Immature natural killer cell (primary cell): ENCODE measurements at regions not wholly inside any gene's neighbourhood (a gene's known extent, or its start where the extent isn't known, plus 50 kb on each side); places are given as distances from the start of the nearest gene placed in this dataset.

Experiments used
- DNase-seq, 3 donors: peaks; one replicate each; pipeline ENCODE4 v3.0.0; 2022; ENCODE audit warnings: mixed read lengths in 1 of 3
- H3K27ac Mint-ChIP-seq, 6 donors: one replicate each; pipeline ENCODE4 v1.8.0; 2020; ENCODE audit warnings: mixed read lengths in 6 of 6, mild to moderate bottlenecking in 5 of 6, inconsistent platforms in 4 of 6, moderate library complexity in 3 of 6
- H3K27me3 Mint-ChIP-seq, 3 donors: one replicate each; pipeline ENCODE4 v1.8.0; 2020 to 2021; ENCODE audit warnings: low read depth in 3 of 3, mild to moderate bottlenecking in 3 of 3, mixed read lengths in 3 of 3, moderate library complexity in 3 of 3, inconsistent platforms in 1 of 3
- H3K36me3 Mint-ChIP-seq, 3 donors: one replicate each; pipeline ENCODE4 v1.8.0; 2020; ENCODE audit warnings: mixed read lengths in 3 of 3, inconsistent platforms in 2 of 3, mild to moderate bottlenecking in 2 of 3
- H3K4me1 Mint-ChIP-seq, 2 donors: one replicate each; pipeline ENCODE4 v1.8.0; 2020; ENCODE audit warnings: inconsistent platforms in 2 of 2, mild to moderate bottlenecking in 2 of 2, mixed read lengths in 2 of 2, moderate library complexity in 1 of 2
- H3K4me3 Mint-ChIP-seq, 5 donors: one replicate each; pipeline ENCODE4 v1.8.0; 2020; ENCODE audit warnings: mild to moderate bottlenecking in 5 of 5, mixed read lengths in 5 of 5, inconsistent platforms in 3 of 5, moderate library complexity in 3 of 5
- H3K9me3 Mint-ChIP-seq, 6 donors: one replicate each; pipeline ENCODE4 v1.8.0; 2020; ENCODE audit warnings: mild to moderate bottlenecking in 6 of 6, mixed read lengths in 6 of 6, inconsistent platforms in 4 of 6, moderate library complexity in 3 of 6

- H3K27ac Mint-ChIP-seq = no peak overlapping the region
- H3K4me3 Mint-ChIP-seq = no peak overlapping the region
- no peaks in the 10 kb centered on the region for H3K4me1 Mint-ChIP-seq
- H3K9me3 Mint-ChIP-seq = peaks cover 0 to 7% (median 0%) of the 10 kb centered on the region in 6 donors
- DNase-seq = no peak
- peaks cover 0 to 3% (median 0%) of the 10 kb centered on the region in 3 donors for H3K27me3 Mint-ChIP-seq
- no peaks in the 10 kb centered on the region for H3K36me3 Mint-ChIP-seq
These were observed 643.8 kb downstream of the SORCS1 start for GRCh38 chr10:106520698-106521097.

DNA sequence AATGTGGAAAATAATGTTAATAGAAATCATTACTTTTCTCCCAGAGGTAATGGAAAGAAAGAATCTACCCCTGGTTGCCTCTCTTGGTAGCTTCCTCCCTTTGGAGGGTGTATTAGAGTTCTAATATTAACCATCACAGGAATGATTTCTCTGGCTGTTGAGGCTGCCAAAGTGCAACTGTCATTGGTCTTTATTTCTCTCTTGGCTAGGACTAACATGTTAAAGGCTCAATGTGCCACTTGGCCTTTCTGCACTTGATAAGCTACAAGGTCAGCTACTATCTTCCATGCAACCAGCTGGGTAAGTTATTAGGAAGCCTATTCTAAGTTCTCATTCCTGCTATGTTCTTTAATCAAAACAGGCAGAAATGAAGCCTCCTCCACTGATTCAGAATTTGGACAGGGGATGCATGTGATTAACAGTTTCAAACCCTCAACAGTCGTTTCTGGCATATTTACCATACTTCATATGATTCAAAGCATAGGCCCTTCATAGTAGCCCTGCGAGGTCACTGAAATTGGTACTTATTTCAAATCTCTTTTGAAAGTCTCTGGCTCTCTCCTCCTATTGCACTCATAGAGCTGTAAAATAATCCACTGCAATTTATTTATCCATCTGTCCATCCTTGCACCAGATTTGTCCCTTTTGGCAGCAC, 645.0 kb downstream of the SORCS1 start:
- H3K27ac Mint-ChIP-seq = no peak overlapping the region
- peaks cover 0 to 3% (median 0%) of the 10 kb centered on the region in 3 donors for H3K27me3 Mint-ChIP-seq
- no peak for DNase-seq
- peaks cover 0 to 8% (median 1%) of the 10 kb centered on the region in 6 donors for H3K9me3 Mint-ChIP-seq
- no peaks in the 10 kb centered on the region for H3K36me3 Mint-ChIP-seq
- no peaks in the 10 kb centered on the region for H3K4me1 Mint-ChIP-seq
- no peak overlapping the region for H3K4me3 Mint-ChIP-seq

DNA sequence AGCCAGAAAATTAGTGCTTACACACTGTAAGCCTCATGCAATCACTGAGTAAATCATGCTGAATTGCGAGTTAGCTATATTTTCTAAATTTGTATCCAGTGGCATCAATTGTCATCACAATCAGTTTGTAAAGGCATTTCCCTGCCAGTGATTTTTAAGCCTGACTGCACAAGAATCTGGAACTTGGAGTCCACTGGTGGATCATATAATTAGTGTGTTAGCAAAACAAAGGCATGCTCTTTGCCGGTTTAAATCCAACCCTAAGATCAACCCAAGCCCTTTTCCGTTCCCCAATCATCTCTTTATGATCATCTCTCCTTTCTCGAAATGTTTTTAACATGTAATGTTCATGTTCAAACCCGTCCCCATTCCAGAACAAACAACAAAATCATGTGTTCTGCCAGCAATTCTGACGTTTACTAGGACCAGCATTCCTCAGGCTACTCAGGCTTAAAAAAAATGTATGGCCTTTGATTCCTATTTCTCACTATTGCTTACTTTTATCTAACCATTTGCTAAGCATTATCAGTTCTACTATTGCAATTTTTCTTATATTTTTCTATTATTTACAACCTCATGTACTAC, 649.2 kb downstream of the SORCS1 start:
- no peaks in the 10 kb centered on the region for H3K4me1 Mint-ChIP-seq

GRCh38 chr10:106513352-106513771, 651.1 kb downstream of the SORCS1 start:
- no peak for DNase-seq
- no peak overlapping the region for H3K27ac Mint-ChIP-seq
- H3K4me1 Mint-ChIP-seq = no peaks in the 10 kb centered on the region
- H3K36me3 Mint-ChIP-seq = no peaks in the 10 kb centered on the region
- peaks cover 2 to 12% (median 3%) of the 10 kb centered on the region in 6 donors for H3K9me3 Mint-ChIP-seq
- H3K27me3 Mint-ChIP-seq = peaks cover 0 to 2% (median 0%) of the 10 kb centered on the region in 3 donors
- no peak overlapping the region for H3K4me3 Mint-ChIP-seq

More for the DNA sequence above, 649.2 kb downstream of the SORCS1 start:
- Mint-ChIP-seq H3K4me3 (no peak overlapping the region), H3K27ac (no peak overlapping the region), H3K9me3 (peaks cover 0 to 12% (median 1%) of the 10 kb centered on the region in 6 donors), H3K36me3 (no peaks in the 10 kb centered on the region), H3K27me3 (peaks cover 0 to 2% (median 0%) of the 10 kb centered on the region in 3 donors)
- no peak for DNase-seq

DNA sequence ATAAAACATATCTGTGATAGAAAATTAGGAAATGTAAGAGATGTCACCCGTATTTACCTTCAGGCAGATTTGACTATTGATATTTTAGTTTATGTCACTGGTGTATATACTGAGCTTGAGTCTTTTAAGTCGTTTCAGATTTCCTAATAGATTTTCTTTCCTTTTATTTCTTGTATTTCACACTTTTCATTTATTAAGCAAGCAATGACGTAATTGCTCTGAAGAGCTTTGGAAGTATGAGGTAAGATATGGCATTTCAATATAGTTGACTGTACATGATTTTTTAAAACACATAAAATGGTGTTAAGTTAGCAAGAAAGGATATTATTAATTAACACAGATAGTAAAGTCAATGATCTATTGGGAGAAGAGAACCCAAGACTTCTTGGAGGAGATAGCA, 652.6 kb downstream of the SORCS1 start:
- no peaks in the 10 kb centered on the region for H3K36me3 Mint-ChIP-seq
- H3K27ac Mint-ChIP-seq = no peak overlapping the region
- DNase-seq = no peak
- H3K4me1 Mint-ChIP-seq = no peaks in the 10 kb centered on the region
- no peak overlapping the region for H3K4me3 Mint-ChIP-seq
- H3K27me3 Mint-ChIP-seq = no peaks in the 10 kb centered on the region
- peaks cover 2 to 19% (median 3%) of the 10 kb centered on the region in 6 donors for H3K9me3 Mint-ChIP-seq

GRCh38 chr10:106508950-106509349, 655.6 kb downstream of the SORCS1 start:
- no peaks in the 10 kb centered on the region for H3K4me1 Mint-ChIP-seq
- no peaks in the 10 kb centered on the region for H3K27me3 Mint-ChIP-seq
- no peak overlapping the region for H3K4me3 Mint-ChIP-seq
- no peaks in the 10 kb centered on the region for H3K36me3 Mint-ChIP-seq
- H3K9me3 Mint-ChIP-seq = peaks cover 2 to 22% (median 5%) of the 10 kb centered on the region in 6 donors
- H3K27ac Mint-ChIP-seq = no peak overlapping the region
- DNase-seq = no peak

GRCh38 chr10:106506526-106507283, 657.8 kb downstream of the SORCS1 start:
- no peak for DNase-seq
- Mint-ChIP-seq H3K9me3 (peaks cover 4 to 34% (median 8%) of the 10 kb centered on the region in 6 donors), H3K27me3 (peaks cover 0 to 2% (median 0%) of the 10 kb centered on the region in 3 donors), H3K4me3 (no peak overlapping the region), H3K27ac (no peak overlapping the region), H3K4me1 (no peaks in the 10 kb centered on the region), H3K36me3 (no peaks in the 10 kb centered on the region)

GRCh38 chr10:106504536-106504935, 660.0 kb downstream of the SORCS1 start:
- H3K27me3 Mint-ChIP-seq = peaks cover 0 to 2% (median 0%) of the 10 kb centered on the region in 3 donors
- H3K27ac Mint-ChIP-seq = no peak overlapping the region
- no peaks in the 10 kb centered on the region for H3K36me3 Mint-ChIP-seq
- no peak overlapping the region for H3K4me3 Mint-ChIP-seq
- peaks cover 6 to 34% (median 10%) of the 10 kb centered on the region in 6 donors for H3K9me3 Mint-ChIP-seq
- no peak for DNase-seq
- H3K4me1 Mint-ChIP-seq = no peaks in the 10 kb centered on the region

DNA sequence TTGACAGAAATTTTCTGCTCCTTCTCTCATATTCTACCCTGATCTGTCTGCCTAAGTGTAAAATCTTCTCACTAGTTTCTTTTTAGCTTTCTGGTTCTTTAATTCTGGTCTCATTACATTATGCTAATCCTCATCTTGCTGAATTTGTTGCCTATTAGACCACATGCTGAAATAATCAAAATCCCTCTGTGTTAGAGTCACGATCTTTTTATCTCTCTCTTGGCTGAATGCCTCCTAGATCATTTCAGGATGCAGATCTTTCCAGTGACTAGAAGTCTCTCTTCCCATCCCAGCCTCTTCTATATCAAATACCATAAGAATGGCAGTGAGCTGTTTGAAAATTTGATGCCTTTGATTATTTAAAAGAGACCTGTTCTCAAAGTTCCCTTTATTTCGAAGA, 661.9 kb downstream of the SORCS1 start:
- peaks cover 5 to 43% (median 10%) of the 10 kb centered on the region in 6 donors for H3K9me3 Mint-ChIP-seq

DNA sequence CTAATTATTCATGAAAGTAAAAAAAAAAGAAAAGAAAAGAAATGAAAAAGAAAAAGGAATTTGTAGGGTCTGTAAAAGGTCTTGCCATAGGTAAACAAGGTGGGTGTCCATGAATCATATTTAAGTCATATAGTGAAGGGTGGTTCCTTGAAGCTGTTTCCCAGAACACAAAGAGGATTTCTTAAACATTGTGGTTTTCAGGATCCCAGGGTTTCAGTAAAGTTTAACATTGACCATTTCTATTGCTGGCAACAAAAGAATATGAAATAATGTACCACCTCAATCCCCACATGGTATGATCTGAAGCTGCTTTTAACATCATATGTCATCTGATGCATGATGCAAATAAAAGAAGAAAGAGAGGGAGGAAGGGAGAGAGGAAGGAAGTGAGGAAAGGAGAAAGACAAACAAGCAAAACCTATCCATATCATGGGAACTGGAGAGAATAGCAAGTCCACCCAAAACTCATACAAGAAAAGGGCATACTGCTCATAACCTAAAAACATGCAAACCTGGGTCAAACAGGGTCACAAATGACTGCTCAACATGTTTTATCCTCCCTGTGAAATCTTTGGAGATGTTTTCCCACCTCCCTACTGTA, 663.5 kb downstream of the SORCS1 start:
- no peak for DNase-seq
- no peak overlapping the region for H3K4me3 Mint-ChIP-seq
- H3K4me1 Mint-ChIP-seq = no peaks in the 10 kb centered on the region
- peaks cover 5 to 43% (median 10%) of the 10 kb centered on the region in 6 donors for H3K9me3 Mint-ChIP-seq
- H3K27me3 Mint-ChIP-seq = peaks cover 0 to 2% (median 0%) of the 10 kb centered on the region in 3 donors
- H3K36me3 Mint-ChIP-seq = no peaks in the 10 kb centered on the region
- H3K27ac Mint-ChIP-seq = no peak overlapping the region

More for the DNA sequence above, 661.9 kb downstream of the SORCS1 start:
- H3K4me3 Mint-ChIP-seq = no peak overlapping the region
- no peak for DNase-seq
- no peak overlapping the region for H3K27ac Mint-ChIP-seq
- no peaks in the 10 kb centered on the region for H3K36me3 Mint-ChIP-seq
- no peaks in the 10 kb centered on the region for H3K4me1 Mint-ChIP-seq
- H3K27me3 Mint-ChIP-seq = peaks cover 0 to 2% (median 0%) of the 10 kb centered on the region in 3 donors

DNA sequence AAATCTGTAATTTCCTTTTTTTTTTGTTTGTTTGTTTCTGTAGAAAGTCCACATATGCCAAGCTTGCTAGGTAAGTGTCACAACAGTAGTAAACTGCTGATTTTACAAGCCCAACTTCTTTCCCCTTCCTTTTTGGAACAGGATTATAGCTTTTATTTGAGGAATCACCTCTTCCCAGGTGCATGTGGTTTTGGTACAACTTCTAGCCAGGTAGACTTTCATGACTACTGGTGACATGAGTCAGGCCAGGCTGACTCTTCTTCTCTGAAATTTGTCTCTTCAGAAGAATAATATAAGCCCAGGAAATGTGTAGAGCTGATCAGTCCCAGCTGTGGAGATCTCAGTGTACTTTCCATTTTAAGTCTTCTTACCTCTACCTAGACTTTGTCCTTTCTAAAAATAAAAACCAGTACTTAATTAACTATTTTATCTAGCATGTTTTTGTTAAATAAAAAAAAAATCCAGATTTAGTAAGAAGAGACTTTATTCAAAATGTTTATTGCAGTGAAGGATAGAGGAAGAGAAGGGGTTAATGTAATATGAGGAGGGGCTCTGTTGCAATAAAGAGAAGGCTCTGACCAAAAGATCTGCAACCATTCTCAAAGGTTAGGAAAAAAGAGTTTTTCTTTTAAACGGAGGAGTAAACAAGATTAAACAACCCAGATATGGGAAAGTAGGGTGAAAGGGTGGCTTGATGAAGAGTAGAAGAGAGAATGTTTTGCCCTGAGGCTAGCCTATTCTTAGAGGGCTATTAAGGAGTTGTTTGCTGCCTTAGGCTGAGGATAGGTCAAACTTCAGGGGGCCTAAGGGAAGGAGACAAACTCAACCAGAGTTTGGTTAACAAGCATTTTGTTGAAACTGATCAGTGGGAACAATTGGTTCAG, 664.2 kb downstream of the SORCS1 start:
- no peak for DNase-seq
- Mint-ChIP-seq H3K27me3 (peaks cover 0 to 2% (median 0%) of the 10 kb centered on the region in 3 donors), H3K4me1 (no peaks in the 10 kb centered on the region), H3K9me3 (peaks cover 5 to 38% (median 9%) of the 10 kb centered on the region in 6 donors), H3K4me3 (no peak overlapping the region), H3K36me3 (no peaks in the 10 kb centered on the region), H3K27ac (no peak overlapping the region)

DNA sequence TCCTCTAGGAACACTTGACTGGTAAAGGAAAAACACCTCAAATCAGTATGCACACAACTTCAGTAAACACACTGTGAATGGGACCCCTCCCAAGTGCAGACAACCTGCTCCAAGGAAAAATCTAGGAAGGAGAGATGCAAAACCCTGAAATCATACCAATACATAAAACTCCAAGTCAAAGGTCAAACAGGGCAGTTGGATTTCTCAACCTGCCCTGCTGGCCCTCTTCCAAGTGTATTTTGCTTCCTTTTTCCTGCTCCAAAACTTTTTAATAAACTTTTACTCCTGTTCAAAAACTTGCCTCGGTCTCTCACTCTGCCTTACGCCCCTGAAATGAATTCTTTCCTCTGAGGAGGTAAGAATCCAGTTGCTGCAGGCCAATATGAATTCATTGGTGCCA, 665.1 kb downstream of the SORCS1 start:
- Mint-ChIP-seq H3K4me1 (no peaks in the 10 kb centered on the region), H3K9me3 (peaks cover 5 to 40% (median 8%) of the 10 kb centered on the region in 6 donors), H3K4me3 (no peak overlapping the region), H3K27ac (no peak overlapping the region), H3K36me3 (no peaks in the 10 kb centered on the region), H3K27me3 (peaks cover 0 to 2% (median 0%) of the 10 kb centered on the region in 3 donors)
- no peak for DNase-seq

DNA sequence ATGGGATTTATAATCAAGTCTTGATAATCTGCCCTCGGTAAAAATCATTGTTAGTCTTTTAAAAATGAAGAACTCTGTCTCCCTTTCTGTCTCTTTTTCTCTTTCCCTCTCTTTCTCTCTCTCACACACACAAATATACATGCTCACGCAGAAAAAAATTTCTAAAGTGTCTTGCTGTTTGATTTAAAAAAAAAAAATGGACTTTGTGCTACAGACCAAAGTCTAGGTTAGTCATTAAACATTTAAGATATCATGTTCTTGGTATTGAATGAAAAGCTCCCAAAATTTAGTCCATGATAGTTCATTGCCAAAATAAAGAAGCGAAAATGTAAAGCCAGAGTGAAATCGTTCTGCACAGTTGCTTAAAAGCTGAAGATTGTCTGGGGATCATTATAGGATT, 665.8 kb downstream of the SORCS1 start:
- Mint-ChIP-seq H3K4me3 (no peak overlapping the region), H3K9me3 (peaks cover 5 to 37% (median 7%) of the 10 kb centered on the region in 6 donors), H3K4me1 (no peaks in the 10 kb centered on the region), H3K27me3 (peaks cover 0 to 2% (median 0%) of the 10 kb centered on the region in 3 donors), H3K27ac (no peak overlapping the region), H3K36me3 (no peaks in the 10 kb centered on the region)
- no peak for DNase-seq
